Stomach smooth muscle (tissue), 2 donors: ENCODE measurements at regions not wholly inside any gene's neighbourhood (a gene's known extent, or its start where the extent isn't known, plus 50 kb on each side); places are given as distances from the start of the nearest gene placed in this dataset.

Source experiments
- H3K27ac ChIP-seq: one replicate; pipeline ENCODE4 v1.7.0; 2013; ENCODE audit warnings: mild to moderate bottlenecking, low read length, inconsistent platforms
- H3K27me3 ChIP-seq, 2 donors: one replicate each; pipeline ENCODE4 v1.7.0; 2013; ENCODE audit warnings: low read length in 2 of 2; ENCODE audit not compliant: insufficient read depth in 2 of 2, control insufficient read depth in 1 of 2
- H3K36me3 ChIP-seq, 2 donors: one replicate each; pipeline ENCODE4 v1.7.0; 2013; ENCODE audit warnings: low read length in 2 of 2; ENCODE audit not compliant: control insufficient read depth in 2 of 2, insufficient read depth in 2 of 2
- H3K4me1 ChIP-seq: one replicate; pipeline ENCODE4 v1.7.0; 2013; ENCODE audit warnings: low read length; ENCODE audit not compliant: control insufficient read depth, insufficient read depth
- H3K4me3 ChIP-seq, 2 donors: one replicate each; pipeline ENCODE4 v1.7.0; 2013; ENCODE audit warnings: low read length in 2 of 2
- H3K9ac ChIP-seq, 2 donors: one replicate each; pipeline ENCODE4 v1.7.0; 2013; ENCODE audit warnings: low read length in 2 of 2, mild to moderate bottlenecking in 1 of 2
- H3K9me3 ChIP-seq, 2 donors: one replicate each; pipeline ENCODE4 v1.7.0; 2013; ENCODE audit warnings: low read length in 2 of 2; ENCODE audit not compliant: control insufficient read depth in 2 of 2
- donor health status: healthy.
- donor health status: Pancreatic carcinoma.

DNA sequence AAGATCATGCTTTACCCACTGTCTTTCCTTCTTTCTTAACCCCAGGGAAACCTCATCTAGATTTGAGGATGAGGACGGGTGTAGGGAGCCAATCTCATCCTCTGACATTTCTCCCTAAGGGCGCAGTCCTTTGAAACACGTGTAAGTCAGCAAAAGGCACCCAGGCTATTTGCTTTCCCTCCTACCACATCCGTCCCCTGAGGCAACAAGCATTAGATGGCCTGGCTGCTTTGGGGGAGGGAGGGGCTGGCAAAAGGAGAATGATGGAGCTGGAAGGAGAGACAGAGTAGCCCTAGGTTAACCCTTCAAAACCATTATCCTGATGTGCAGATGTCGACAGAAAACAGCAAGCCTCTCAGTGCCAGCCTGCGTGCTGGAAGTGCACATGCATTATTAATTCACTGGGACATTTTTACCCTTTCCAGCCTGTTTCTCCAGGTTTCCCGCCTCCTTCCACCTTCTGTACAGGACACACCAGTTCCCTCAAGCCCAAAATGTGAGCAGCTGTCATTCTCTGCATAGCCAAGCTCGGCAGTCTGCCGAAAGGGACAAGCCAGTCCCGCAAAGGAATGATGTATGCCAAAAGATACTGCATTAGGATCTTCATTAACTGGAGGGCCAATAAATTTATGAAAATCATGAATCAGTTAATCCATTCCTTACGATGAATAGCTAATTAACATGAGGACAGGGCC, 547.2 kb downstream of the CD83 start:
- H3K4me1 ChIP-seq = no peaks in the 10 kb centered on the region
- no peaks in the 10 kb centered on the region for H3K27me3 ChIP-seq
- no peaks in the 10 kb centered on the region for H3K9me3 ChIP-seq
- no peak overlapping the region for H3K9ac ChIP-seq
- no peaks in the 10 kb centered on the region for H3K36me3 ChIP-seq
- H3K4me3 ChIP-seq = no peak overlapping the region
- no peak overlapping the region for H3K27ac ChIP-seq

- Histone ChIP-seq H3K9me3 (no peaks in the 10 kb centered on the region), H3K4me3 (no peak overlapping the region), H3K27ac (no peak overlapping the region), H3K27me3 (no peaks in the 10 kb centered on the region), H3K4me1 (peaks cover under 1% of the 10 kb centered on the region), H3K9ac (no peak overlapping the region), H3K36me3 (no peaks in the 10 kb centered on the region)
Observed at GRCh38 chr6:14665827-14666724, 548.5 kb downstream of the CD83 start.

GRCh38 chr6:14670806-14671205, 553.2 kb downstream of the CD83 start:
- H3K9me3 ChIP-seq = no peaks in the 10 kb centered on the region
- no peak overlapping the region for H3K27ac ChIP-seq
- no peak overlapping the region for H3K9ac ChIP-seq
- no peak overlapping the region for H3K4me3 ChIP-seq
- H3K27me3 ChIP-seq = no peaks in the 10 kb centered on the region
- peaks cover 3% of the 10 kb centered on the region for H3K4me1 ChIP-seq
- no peaks in the 10 kb centered on the region for H3K36me3 ChIP-seq

DNA sequence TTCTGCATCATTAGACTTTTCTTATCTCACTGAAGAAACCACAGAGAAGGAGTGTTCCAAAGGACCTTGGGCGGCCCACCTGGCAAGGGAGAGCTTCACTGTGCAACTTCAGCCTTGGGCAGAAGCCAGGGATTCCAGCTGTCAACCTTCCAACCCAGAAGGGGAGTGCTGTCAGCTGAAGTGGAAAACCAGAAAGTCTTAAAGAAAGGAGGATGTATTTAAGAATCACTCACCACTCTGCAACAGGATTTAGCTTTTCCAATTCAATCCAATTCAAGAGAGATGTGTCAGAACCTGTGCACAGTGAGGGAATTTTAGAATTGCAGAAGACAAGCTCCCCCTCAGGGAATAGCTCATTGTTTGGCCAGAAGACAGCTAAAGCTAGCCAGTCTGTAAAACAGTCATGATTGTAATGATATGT, 553.7 kb downstream of the CD83 start:
- no peaks in the 10 kb centered on the region for H3K9me3 ChIP-seq
- H3K4me3 ChIP-seq = no peak overlapping the region
- no peaks in the 10 kb centered on the region for H3K36me3 ChIP-seq
- no peak overlapping the region for H3K27ac ChIP-seq
- no peaks in the 10 kb centered on the region for H3K27me3 ChIP-seq
- H3K4me1 ChIP-seq = peaks cover 3% of the 10 kb centered on the region
- H3K9ac ChIP-seq = no peak overlapping the region

GRCh38 chr6:14671937-14672336, 554.4 kb downstream of the CD83 start:
- H3K36me3 ChIP-seq = no peaks in the 10 kb centered on the region
- H3K4me3 ChIP-seq = no peak overlapping the region
- H3K4me1 ChIP-seq = peaks cover 3% of the 10 kb centered on the region
- no peak overlapping the region for H3K27ac ChIP-seq
- no peak overlapping the region for H3K9ac ChIP-seq
- no peaks in the 10 kb centered on the region for H3K27me3 ChIP-seq
- no peaks in the 10 kb centered on the region for H3K9me3 ChIP-seq

GRCh38 chr6:14673201-14673600, 555.6 kb downstream of the CD83 start:
- Histone ChIP-seq H3K4me1 (peaks cover 3% of the 10 kb centered on the region), H3K27ac (no peak overlapping the region), H3K27me3 (no peaks in the 10 kb centered on the region), H3K36me3 (no peaks in the 10 kb centered on the region), H3K4me3 (no peak overlapping the region), H3K9ac (no peak overlapping the region), H3K9me3 (no peaks in the 10 kb centered on the region)

GRCh38 chr6:14674458-14674857, 556.9 kb downstream of the CD83 start:
- no peak overlapping the region for H3K27ac ChIP-seq
- no peak overlapping the region for H3K9ac ChIP-seq
- H3K4me1 ChIP-seq = peaks cover 3% of the 10 kb centered on the region
- no peak overlapping the region for H3K4me3 ChIP-seq
- H3K36me3 ChIP-seq = no peaks in the 10 kb centered on the region
- H3K9me3 ChIP-seq = no peaks in the 10 kb centered on the region
- no peaks in the 10 kb centered on the region for H3K27me3 ChIP-seq

DNA sequence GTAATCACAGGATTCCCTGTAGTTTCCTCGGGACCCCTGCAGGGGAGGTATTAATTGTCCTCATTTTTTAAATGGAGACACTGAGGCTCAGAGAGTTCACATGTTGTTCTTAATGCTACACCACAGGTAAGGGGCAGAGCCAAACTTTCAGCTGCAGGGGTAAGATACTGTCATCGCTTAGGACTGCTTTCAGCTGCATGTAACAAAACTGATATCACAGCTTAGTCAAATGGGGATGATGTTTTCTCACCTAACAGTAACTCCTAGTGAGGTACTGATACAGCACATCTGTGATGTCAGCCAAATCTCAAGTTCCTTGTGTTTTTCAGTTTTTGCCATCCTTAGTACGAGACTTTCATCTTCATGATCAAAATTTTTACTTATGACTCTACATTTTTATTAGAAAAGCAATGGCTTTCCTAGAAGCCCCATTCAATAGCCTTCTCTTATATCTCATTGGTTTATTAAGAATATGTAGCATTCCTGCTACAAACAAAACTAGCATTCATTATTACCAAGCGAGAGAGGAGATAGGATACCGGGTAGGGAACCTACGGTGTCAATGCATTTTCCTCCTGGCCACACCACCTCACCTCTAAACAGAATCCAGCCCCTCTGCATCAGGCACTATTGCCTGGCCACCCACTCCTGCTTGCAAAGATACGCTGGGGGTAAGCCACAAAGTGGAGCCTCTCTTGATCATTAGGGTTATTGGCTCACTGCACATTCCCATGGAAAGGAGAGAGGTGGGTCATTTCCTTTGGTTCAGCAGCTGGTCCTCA, 557.5 kb downstream of the CD83 start:
- H3K4me3 ChIP-seq = no peak overlapping the region
- H3K9me3 ChIP-seq = no peaks in the 10 kb centered on the region
- H3K9ac ChIP-seq = no peak overlapping the region
- no peaks in the 10 kb centered on the region for H3K27me3 ChIP-seq
- no peaks in the 10 kb centered on the region for H3K36me3 ChIP-seq
- no peak overlapping the region for H3K27ac ChIP-seq
- H3K4me1 ChIP-seq = peaks cover 3% of the 10 kb centered on the region

DNA sequence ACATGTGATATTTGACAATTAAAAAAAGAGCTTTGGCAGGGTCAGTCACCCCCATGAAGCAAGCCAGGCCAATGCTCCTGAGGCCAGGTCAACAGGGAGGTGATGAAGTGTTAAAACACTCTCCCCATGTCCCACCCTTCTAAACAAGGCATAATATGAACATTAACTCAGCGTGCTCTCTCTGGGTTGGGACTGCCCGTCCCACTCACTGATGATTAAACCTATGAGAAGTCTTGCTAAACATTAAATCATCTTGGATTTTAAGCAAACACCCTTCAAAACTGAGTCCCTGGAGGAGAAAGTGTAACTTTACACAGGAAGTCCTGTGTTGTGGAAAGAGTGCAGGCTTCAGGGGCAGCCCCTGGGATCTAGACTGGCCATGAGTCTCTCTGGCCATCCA, 558.5 kb downstream of the CD83 start:
- Histone ChIP-seq H3K4me3 (no peak overlapping the region), H3K9ac (no peak overlapping the region), H3K9me3 (no peaks in the 10 kb centered on the region), H3K27ac (no peak overlapping the region), H3K27me3 (no peaks in the 10 kb centered on the region), H3K4me1 (peaks cover 3% of the 10 kb centered on the region), H3K36me3 (no peaks in the 10 kb centered on the region)

DNA sequence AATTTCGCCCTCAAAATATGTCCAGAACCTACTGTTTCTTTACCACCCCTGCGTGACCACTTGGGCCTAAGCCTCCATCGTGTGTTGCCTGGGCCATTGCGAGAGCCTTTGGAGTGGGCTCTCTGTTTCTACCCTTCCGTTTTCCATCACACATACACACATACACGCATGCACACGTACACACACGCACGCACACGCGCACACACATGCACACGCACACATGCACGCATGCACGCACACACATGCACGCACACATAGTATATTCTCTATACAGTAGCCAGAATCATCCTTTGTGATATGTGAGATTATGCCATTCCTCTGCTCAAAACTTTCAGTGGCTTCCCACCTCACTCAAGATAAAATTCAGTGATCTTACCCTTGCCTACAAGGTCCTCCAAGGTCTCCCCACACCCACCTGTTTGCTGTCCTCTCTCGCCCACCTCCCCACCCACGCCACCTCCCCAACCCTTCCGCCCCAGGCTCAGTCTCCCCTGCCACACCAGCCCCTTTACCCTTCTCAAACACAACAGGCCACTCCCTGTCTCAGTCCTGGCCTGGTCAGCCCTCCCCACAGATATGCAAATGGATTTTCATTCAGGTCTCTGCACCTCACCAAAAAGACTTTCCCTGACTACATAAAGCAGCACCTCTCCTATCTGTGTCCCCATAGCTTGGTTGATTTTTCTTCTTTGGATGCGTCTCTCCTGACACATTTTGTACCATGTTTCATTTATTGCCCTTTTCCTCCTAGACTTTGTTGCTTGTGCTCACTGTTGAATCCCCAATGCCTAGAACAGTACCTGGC, 559.6 kb downstream of the CD83 start:
- H3K9ac ChIP-seq = no peak overlapping the region
- H3K27ac ChIP-seq = no peak overlapping the region
- H3K36me3 ChIP-seq = no peaks in the 10 kb centered on the region
- no peaks in the 10 kb centered on the region for H3K4me1 ChIP-seq
- no peaks in the 10 kb centered on the region for H3K9me3 ChIP-seq
- H3K4me3 ChIP-seq = no peak overlapping the region
- H3K27me3 ChIP-seq = no peaks in the 10 kb centered on the region
